ENCODE measurements at regions not wholly inside any gene's neighbourhood (a gene's known extent, or its start where the extent isn't known, plus 50 kb on each side); places are given as distances from the start of the nearest gene placed in this dataset.
"Not testable (repeated sequence)": the region's sequence is repeated elsewhere in the genome, so short reads cannot be mapped to it uniquely, and the experiment has no call there.

DNA sequence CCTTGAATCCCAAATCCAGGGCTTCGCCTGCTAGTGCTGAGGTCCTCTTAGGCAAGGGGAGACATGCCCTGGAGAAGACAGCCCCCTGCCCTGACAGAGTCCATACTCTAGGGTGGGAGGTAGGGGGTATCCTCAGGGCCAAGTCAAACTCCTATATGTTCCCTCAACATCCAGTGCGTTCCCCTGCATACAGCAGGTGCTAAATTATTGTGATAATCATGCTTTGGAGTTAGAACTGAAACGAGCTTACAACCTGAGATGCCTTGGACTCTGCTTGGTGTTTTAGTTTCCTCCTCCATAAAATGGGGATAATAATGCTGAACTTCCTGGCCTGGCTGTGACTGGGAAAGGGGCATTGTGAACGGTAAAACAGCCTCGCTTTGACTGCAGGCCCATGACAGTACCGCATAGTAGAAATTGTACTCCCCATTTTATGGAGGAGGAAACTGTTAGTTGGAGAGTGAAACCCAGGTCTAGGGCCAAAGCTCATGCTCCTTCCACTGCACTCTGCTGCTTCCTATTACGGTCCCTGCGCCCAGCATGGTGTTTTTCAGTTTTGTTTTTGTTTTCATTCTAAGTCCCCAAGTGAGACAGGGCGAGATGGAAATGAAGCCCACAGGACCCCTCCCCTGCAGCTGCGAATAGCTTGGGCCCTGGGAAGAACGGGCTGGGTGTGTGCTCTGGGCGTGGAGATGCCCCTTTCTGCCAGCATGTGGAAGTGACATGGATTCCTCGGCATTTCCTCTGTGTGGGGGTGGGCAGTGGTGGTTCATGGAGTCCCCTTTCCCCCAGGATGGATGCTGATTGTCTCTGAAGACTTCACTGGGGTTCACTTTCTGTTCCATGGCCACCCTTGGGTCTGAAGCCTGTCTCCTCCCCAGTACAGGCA is 162.5 kb downstream of the VEGFA start:
- DNase-seq, result no peak

DNA sequence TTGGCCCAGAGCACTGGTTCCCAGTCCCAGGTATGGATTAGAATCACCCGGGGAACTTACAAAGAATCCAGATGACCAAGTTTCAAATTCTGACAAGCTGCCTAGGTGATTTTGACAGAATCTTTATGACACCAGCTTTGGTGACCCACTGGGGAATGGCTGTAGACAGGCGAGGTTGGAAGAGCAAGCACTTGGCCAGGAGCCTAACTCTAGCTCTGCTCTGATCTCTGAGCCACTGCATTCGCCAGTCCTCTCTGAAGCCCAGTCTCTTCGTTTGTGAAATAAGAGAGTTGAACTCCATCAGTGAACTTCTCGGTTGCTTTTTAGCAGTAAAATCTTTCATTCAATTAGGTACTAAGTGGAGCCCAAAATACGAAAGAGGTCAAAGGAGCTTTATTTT is 161.2 kb downstream of the VEGFA start:
- no peak for DNase-seq

DNA sequence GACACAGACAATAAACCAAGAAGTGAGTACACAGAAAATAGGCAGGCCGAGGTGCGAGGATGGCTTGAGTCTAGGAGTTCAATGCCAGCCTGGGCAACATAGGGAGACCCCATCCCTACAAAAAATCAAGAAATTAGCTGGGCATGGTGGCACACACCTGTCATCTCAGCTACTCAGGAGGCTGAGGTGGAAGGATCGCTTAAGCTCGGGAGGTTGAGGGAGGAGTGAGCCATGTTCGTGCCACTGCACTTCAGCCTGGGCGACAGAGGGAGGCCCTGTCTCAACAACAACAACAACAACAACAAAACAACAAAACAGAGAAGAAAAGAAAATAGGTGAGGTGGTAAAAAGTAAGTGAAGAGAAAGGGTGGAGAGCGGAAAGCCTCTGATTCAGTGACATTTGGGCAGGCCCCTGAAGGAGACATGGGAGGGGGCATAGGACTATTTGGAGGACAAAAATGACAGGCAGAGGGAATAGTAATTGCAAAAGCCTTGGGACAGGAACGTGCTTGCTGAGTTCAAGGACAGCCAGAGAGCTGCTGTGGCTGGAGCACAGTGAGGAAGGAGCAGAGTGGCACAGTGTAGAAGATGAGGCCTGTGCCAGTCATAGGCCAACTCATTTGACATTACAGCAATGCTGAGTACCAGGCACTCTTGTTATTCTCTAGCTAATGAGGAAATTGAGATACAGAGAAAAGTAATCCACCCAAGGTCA is 160.6 kb downstream of the VEGFA start:
- no peak for DNase-seq

DNA sequence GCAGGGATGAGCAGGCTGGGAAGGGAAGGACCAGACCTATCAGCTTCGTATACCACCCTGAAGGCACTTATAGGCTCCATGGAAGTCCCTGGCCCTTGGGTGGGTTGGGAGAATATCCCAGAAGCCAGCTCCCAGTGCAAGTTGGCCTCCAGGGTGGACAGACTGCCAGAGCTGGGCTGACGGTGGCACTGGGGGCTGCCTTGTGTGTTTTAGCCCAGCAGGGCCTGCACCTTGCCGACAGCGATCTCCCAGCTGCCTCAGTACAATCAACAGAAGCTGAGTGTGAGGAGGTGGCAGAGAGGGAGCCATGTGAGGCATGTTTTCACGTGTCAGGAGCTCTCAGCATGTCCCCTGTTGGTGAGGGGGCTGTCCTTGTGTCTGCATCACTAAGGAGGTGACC is 159.5 kb downstream of the VEGFA start:
- no peak for DNase-seq

DNA sequence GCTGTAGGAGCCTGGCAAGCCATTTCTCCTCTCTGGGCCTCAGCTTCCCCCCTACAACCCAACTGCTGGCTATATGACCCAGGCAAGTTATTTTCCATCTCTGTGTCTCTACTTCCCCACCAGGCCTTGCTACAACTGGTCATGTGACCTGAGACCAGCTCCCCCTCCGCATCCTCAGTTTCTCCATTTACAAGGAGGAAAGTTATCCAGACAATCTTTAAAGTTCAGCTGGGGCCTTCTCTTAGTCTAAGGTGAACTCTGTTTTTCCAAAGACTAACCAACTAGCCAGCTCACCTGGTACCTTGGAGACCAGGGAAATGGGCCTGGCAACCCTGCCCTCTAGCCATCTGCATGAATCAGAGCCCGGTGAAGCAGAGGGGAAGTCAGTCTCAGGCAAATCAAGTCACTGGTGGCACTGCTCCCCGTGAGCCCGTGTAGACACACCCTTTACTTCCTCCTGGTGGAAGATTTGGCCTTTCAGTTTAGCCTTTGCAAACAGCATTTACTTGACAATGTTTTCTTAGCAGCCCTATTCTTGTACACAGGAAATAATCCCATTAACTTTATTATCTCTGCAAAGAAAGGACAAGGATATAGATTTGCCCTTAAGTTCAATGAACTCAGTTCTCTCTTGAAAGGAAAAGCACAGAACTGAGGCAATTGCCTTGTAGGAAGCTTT is 157.7 kb downstream of the VEGFA start:
- DNase-seq, result no peak

DNA sequence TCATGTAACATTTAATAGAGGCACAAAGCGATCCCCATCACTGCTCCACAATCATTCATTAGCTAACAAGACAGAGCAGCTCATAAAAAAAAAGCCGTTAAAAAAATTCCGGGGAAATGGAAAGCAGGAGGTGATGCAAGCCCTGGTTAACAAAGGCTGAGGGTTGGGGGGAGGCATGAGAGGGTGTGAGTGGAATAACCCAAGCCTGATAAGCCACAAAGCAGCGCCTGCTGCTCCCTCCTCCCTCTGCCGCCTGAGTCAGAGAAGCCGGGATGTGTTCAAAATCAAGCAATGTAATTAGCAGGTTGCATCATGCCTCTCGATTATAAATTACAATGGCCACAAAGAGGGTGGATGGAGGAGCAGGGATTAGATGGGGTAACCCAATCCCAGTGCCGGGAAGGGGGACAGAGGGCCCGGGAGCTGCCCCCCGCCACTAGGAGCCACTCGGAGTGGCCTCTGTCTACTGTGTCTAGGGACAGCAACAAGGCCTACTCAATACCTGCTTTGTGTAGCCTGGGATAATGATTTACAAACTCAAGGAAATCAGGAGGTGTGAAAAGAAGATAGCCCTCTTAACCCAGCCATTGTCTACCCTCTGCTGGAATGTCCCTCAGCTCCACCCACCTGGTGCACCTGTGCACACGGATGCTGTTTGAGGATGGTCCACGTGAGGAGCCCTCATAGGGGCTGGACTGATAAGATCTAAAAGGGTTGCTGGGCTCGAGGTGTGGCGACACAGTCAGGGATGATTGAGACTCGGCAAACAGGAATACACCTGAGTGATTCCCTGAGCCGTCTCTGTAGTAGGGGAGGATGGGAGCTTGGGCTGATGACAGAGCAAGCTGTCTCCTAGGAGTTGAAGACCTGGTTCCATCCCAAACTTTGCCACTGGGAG is 156.9 kb downstream of the VEGFA start:
- peak; percentile 13 for DNase-seq

DNA sequence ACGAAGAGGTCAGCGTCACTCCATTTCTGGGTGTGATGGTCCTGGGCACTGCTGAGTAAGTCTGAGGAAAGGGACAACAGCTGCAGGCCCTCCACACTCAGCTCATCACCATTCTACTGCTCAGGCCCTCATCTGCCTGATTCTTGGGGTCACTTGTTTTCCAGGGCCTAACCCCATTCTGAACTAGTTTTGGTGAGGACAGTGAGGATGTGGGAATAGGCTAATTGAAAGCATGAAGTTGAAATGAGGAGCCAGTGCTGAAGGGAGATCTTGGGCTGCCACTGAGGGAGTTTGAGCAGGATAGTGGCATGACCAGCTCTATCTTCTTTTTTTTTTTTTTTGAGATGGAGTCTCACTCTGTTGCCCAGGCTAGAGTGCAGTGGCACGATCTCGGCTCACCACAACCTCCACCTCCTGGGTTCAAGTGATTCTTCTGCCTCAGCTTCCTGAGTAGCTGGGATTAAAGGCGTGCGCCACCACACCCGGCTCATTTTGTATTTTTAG is 155.7 kb downstream of the VEGFA start:
- DNase-seq, result not testable (repeated sequence)

DNA sequence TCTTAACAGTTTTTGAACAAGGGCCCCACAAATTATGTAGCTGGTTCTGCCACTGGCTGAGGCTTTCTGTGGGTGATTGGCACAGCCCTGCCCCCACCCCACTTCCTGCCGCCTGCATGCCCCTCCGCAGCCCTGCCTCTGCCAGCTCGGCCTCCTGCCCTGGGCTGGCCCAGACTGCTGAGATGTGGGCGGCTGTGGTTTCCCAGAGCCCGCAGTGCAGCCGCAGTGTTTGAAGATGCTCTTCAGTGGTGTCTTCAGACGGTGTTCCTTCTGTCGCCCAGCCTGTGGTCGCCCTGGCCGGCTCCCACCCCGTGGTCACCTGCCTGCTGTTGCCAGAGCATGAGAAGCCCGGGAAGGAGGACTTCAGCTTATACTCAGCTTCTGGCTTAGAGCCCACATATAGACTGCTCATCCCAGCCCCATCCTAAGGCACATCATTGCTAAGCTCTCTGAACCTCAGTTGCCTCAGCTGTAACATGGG is 154.3 kb downstream of the VEGFA start:
- peak; percentile 79 for DNase-seq

DNA sequence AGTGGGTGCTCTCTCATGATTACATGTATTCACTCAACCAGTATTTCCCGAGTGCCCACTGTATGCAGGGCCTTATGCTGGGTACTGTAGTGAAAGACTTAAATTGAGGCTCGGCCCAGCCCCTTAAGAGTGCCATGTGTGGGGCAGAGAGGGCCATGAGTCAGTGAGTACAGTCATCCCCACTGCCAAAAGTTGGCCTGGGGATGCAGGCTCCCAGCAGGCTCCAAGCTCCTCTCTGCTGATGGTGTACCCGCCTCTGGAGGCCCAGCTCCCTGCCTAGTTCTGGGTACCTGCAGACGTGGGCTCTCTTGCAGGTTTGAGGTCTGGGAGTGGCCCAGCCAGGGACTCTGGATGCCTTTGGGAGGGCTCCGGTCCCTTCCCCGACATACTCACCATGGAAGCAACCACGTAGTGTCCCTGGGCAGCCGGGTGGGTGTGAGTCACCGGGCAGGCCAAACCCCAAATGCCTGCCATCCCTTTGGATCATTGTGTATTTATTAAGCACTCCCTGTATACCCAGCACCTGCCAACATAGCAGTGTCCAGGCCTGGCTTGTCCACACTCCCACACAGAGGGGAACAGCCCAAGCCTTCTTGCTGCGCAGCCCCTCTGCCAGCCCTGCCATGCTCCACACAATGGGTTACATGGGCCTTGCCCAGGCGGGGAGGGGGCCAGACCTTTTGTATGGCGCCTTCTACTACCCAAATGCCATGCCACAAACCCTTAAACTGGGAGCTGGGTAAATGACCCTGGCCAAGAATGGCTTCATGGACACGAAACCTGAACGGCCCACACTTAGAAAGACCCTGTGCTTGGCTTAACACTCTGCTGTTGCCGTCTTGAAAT is 153.6 kb downstream of the VEGFA start:
- DNase-seq, result no peak

DNA sequence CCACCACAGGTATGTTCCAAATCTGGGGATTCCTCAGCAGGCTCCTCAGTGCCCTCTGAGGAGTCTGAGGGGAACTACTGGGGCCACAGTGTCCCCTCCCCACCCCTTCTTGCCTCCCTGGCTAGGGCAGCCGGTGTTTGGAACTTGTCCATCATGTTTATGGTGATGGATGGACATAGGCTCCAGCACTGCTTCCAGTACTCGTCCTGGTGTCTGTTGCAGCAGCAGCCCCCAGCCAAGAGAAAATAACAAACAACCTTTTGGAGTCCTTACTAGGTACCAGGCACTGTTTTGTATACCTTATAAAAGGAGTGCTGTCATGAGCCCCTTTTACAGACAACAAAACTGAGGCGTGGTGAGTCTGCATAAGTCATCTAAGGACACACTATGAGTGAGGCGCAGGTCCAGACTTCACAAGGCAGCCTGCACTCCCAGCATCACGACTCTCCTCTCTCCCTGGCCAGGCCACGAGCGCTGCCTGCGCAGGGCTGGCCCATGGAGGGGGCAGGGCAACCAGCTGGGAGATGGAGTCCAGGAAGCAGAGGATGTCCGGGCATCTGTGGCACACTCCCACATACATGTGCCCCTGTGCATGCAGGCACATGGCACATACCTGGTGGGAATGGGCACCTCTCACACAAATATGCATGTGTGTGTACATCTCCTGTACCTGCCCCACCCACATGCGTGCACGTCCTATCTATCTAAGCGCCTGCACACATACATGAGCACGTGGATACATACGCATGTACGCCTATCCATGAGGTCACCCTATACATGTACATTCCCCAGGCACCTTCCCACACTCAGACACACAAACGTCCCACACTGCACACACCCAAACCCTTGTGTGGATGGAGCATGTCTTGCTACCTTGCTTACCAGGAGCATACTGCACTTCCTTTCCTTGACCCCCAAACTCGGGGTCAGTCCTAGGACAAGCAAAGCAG is 152.7 kb downstream of the VEGFA start:
- DNase-seq, result no peak

DNA sequence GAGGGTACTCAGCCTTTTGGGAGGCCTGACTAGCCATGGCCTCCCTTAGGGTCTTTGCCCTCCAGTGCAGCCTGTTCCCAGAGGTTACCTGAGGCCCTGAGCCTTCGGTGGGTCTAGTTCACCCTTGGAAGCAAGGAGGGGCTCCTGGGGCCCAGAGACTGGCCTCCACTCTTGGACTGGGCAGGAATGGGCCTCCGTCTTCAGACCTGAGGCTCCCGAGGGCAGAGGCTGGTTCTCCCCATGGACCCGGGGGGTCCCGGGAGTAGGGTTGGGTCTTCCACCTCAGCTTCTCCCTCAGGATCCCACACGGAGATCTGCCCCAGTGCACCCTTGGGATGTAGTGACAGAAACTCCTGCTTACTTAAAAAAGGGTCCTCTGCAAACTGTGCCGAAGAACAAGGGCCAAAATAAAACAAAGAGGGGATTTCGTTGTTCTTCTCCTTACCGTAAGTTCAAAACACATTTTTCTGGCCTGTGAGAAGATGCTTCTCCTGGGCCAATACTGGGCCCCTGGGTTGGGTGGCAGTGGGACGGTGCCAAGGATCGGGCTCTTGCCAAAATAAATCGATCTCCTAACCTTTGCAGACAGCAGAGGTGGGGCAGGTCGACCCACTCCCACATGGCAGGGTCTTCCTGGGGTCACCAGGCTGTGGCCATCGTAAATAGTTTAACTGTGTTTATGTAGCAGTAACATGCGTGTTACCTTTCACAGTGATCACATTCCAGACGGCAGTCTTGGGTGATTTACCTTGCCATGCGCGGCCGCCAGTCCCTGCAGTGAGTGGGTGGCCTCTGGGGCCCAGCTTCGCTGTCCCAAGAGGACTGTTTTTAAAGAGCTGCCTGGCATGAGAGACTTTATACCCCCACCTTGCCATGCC is 151.8 kb downstream of the VEGFA start:
- DNase-seq, result no peak

DNA sequence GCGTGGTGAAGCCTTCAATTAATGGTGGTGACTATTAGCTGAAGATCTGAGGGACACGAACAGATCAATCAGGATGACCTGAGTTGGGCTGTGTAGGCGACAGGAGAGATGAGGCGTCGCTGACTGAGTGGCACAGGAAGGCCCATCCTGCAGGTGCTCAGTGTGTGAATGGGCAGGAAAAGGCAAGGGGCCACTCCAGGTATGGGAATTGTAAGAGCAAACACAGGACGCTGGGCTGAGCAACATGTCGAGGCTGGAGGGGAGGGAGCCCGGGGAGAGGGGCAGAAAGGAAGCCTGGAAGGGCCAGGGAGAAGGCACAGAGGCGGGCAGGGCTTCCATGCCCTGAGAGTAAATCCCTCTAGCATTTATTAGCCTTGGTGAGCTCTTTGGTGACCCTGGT is 151.0 kb downstream of the VEGFA start:
- DNase-seq, result no peak

DNA sequence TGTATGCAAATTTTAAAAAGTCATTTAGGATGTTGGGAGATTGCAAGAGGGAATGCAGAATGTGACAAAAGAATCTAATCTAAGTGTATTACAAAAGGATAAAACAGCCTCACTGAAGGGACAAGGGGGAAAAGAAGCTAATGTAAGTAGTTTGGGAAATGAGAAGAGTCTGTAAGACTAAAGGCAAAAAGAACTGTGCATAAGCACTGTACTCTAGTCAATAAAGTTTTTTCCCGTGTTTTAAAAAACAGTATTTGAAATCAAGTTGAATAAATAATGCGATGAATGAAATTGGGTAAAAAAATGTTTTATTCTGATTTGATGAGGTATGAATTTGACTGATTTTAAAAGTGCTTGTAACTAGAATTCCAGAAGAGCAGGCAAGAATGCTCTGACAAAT is 149.8 kb downstream of the VEGFA start:
- DNase-seq, result no peak

DNA sequence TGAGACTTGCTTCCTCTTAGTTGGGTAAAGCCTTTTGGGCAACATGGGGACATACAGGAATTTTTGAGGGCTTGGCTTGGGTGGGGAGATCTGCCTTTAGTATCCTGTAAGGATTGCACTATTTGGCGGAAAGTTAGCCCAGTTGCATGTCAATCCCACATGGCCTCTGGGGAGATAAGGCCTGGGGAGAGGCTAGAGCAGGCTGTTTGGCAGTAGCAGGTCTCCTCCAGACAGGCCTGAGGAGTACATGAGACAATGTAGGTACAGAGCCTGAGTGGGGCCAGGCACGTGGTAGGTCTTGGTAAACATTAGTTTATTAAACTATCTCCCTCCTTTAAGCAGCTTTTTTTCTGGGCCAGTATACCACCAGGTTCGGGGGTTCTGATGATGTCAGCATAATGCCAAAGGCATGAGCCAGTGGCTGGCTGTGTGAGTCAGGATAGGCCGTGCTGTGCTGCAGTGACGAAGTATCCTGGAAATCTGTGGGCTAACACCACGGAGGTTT is 147.9 kb downstream of the VEGFA start:
- DNase-seq, result no peak

DNA sequence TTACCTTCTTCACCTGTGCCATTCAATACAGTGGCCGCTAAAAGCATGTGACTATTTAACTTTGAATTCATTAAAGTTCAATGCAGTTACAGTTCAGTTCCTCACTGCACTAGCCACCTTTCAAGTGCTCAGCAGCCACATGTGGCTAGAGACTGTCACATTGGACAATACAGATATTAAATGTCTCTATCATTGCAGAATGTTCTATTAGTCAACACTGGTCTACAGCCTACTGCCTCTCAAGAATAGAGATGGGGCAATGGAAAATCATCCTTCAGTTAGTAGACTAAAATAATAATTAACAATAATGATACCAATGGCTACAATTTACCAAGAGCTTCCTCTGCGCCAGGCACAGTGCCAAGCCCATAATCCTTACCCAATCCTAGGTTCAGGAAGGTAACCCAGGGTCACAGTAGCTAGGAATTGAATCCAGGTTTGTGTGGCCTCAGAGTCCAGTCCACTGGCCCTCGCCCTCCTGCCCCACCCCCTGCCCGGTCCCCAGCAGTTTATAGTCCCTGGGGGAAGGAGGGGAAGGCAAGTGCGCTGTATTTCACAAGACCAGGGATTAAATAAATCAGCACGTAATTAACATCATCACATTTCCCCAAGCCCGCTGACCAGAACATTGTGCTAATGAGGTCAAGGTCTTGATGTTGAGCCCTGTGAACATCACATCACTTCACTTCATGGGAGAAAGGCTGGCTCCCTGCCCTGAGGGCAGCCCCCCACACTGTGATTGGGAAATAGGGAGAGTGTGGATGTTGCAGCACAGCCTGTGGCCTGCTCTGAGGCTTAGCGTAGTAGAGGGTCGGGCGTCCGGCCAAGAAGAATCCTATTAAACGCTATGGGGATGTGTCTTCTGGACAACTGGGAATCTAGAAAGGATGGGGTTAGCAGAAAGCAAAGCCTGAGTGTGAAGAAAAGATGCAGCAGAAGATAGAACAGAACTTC is 147.2 kb downstream of the VEGFA start:
- DNase-seq, result no peak

DNA sequence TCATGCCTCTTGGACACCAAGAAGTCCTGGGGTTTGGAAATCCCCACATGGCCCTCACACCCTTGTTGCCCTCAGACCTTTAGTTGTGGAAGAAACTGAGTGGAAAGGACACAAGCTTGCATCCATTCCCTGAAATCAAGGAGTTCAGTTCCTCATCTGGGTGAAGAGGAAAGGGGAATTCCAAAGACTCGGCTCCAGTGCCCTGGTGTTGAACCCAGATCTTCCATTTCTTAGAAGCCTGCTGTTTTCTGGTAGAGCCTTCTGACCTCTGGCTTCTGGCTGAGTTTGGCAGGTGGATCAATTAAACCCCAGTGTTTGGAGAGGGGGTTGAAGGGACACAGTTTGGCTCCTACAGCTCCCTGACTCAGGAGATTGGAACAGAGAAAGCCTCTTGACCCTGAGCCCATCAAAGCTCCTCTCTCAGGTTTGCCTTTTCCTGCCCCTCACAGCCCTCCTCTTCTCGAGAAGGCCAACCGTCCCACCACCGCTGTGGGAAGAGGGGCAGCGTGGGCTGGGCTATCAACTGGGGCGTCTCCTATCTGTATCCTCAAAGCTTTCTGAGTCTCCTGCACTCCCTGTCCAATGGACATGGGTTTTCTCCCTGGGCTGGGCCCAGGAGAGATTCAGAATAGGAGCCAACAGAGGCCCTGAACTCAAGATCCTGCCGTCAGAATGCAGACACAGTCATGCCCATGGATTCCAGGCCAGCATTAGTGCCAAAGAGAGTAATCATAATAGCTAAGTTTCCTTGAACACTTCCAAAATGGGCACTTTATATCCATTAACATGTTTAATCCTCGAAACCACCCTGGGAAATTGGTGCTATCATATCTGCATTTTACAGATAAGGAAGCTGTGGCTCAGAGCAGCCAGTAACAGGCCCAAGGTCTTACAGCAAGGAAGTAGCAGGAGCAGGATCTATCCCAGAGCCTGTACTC is 146.2 kb downstream of the VEGFA start:
- no peak for DNase-seq
